Medulla oblongata (tissue), 1 donor: ENCODE measurements at regions not wholly inside any gene's neighbourhood (a gene's known extent, or its start where the extent isn't known, plus 50 kb on each side); places are given as distances from the start of the nearest gene placed in this dataset.

ENCODE experiments used
- DNase-seq: peaks from one replicate; pipeline ENCODE4 v3.0.0-alpha.2; 2015; ENCODE audit errors: extremely low spot score

GRCh38 chr2:234438305-234438977 is 58.4 kb downstream of the ARL4C start:
- DNase-seq = no peak

- DNase-seq = peak; percentile 26
Observed at GRCh38 chr2:234437642-234438304, 59.1 kb downstream of the ARL4C start.

- DNase-seq = no peak
Observed at GRCh38 chr2:234436482-234436837, 60.4 kb downstream of the ARL4C start.

- no peak for DNase-seq
Observed at GRCh38 chr2:234435836-234436481, 60.9 kb downstream of the ARL4C start.

GRCh38 chr2:234433201-234433600 is 63.7 kb downstream of the ARL4C start:
- DNase-seq = no peak

GRCh38 chr2:234430871-234431270 is 66.0 kb downstream of the ARL4C start:
- DNase-seq = no peak

GRCh38 chr2:234429265-234429664 is 67.6 kb downstream of the ARL4C start:
- no peak for DNase-seq

GRCh38 chr2:234427081-234428061 is 69.5 kb downstream of the ARL4C start:
- no peak for DNase-seq

GRCh38 chr2:234426616-234427015 is 70.3 kb downstream of the ARL4C start:
- no peak for DNase-seq

GRCh38 chr2:234425639-234426603 is 71.0 kb downstream of the ARL4C start:
- DNase-seq = no peak

- no peak for DNase-seq
Observed at GRCh38 chr2:234423884-234424283, 73.0 kb downstream of the ARL4C start.

- DNase-seq = no peak
Observed at GRCh38 chr2:234422981-234423431, 73.9 kb downstream of the ARL4C start.

- DNase-seq = no peak
Observed at GRCh38 chr2:234422273-234422732, 74.6 kb downstream of the ARL4C start.

GRCh38 chr2:234420408-234420807 is 76.5 kb downstream of the ARL4C start:
- DNase-seq = no peak

GRCh38 chr2:234419726-234420125 is 77.2 kb downstream of the ARL4C start:
- DNase-seq = no peak

GRCh38 chr2:234415706-234416105 is 81.2 kb downstream of the ARL4C start:
- DNase-seq = no peak

- no peak for DNase-seq
Observed at GRCh38 chr2:234414596-234414995, 82.3 kb downstream of the ARL4C start.

- DNase-seq = no peak
Observed at GRCh38 chr2:234412726-234413125, 84.2 kb downstream of the ARL4C start.

- DNase-seq = no peak
Observed at GRCh38 chr2:234411793-234412192, 85.1 kb downstream of the ARL4C start.

GRCh38 chr2:234410526-234410925 is 86.4 kb downstream of the ARL4C start:
- DNase-seq = no peak

GRCh38 chr2:234409590-234409989 is 87.3 kb downstream of the ARL4C start:
- no peak for DNase-seq
